Liver (tissue), 3 donors: ENCODE measurements at regions not wholly inside any gene's neighbourhood (a gene's known extent, or its start where the extent isn't known, plus 50 kb on each side); places are given as distances from the start of the nearest gene placed in this dataset.
"Not testable (repeated sequence)": the region's sequence is repeated elsewhere in the genome, so short reads cannot be mapped to it uniquely, and the experiment has no call there.

Experiments
- JUND ChIP-seq, 2 donors: IDR thresholded peaks; 2 replicates each; pipeline ENCODE4 v1.6.1; 2016; ENCODE audit warnings: antibody characterized with exemption in 2 of 2
- MAX ChIP-seq: IDR thresholded peaks from 2 replicates; pipeline ENCODE4 v1.6.1; 2016; ENCODE audit warnings: antibody characterized with exemption
- RAD21 ChIP-seq, 2 donors: IDR thresholded peaks; 2 replicates each; pipeline ENCODE4 v1.6.1; 2016; ENCODE audit warnings: antibody characterized with exemption in 2 of 2, mild to moderate bottlenecking in 2 of 2
- REST ChIP-seq: IDR thresholded peaks from 2 replicates; pipeline ENCODE4 v1.6.1; 2016; ENCODE audit warnings: antibody characterized with exemption, mild to moderate bottlenecking
- TAF1 ChIP-seq: conservative IDR thresholded peaks from 2 replicates; pipeline ENCODE4 v1.6.1; 2016; ENCODE audit warnings: antibody characterized with exemption, mild to moderate bottlenecking
- YY1 ChIP-seq: IDR thresholded peaks from 2 replicates; pipeline ENCODE4 v1.6.1; 2016; ENCODE audit warnings: antibody characterized with exemption, mild to moderate bottlenecking
- TF ChIP-seq, protein P1 (sequence below): fragments of 150-350 bp; IDR thresholded peaks from 2 replicates; pipeline ENCODE4 v1.5.1; 2017; ENCODE audit warnings: improper control_type of control experiment, low read depth, low read length; ENCODE audit not compliant: missing input control
- TF ChIP-seq, protein P2 (sequence below): IDR thresholded peaks from 2 replicates; pipeline ENCODE4 v1.6.1; 2016; ENCODE audit warnings: antibody characterized with exemption
- donor health status: healthy.
- donor health status: healthy.

DNA sequence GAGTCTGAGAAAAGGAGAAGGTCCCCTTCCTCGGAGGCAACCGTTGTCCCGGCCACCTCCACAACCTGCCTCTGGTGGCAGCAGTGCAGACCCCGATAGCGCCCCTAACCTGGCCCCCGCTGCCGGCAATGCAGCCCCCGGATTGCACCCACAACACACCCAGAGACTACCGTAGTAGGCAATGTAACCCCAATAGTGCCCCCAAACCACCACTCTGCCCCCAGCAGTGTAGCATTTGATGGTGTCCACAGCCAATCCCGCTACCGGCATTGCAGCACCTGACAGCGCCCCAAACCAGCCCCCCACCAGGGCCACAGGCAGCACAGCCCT, 67.1 kb upstream of the THOC3 start:
- TF ChIP-seq, protein P1, sequence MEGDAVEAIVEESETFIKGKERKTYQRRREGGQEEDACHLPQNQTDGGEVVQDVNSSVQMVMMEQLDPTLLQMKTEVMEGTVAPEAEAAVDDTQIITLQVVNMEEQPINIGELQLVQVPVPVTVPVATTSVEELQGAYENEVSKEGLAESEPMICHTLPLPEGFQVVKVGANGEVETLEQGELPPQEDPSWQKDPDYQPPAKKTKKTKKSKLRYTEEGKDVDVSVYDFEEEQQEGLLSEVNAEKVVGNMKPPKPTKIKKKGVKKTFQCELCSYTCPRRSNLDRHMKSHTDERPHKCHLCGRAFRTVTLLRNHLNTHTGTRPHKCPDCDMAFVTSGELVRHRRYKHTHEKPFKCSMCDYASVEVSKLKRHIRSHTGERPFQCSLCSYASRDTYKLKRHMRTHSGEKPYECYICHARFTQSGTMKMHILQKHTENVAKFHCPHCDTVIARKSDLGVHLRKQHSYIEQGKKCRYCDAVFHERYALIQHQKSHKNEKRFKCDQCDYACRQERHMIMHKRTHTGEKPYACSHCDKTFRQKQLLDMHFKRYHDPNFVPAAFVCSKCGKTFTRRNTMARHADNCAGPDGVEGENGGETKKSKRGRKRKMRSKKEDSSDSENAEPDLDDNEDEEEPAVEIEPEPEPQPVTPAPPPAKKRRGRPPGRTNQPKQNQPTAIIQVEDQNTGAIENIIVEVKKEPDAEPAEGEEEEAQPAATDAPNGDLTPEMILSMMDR = not testable (repeated sequence)
- not testable (repeated sequence) for TF ChIP-seq YY1; TAF1; RAD21 (IDR thresholded peaks at IDR 0.05); MAX; REST; JUND (IDR thresholded peaks at IDR 0.05)
- TF ChIP-seq, protein P2, sequence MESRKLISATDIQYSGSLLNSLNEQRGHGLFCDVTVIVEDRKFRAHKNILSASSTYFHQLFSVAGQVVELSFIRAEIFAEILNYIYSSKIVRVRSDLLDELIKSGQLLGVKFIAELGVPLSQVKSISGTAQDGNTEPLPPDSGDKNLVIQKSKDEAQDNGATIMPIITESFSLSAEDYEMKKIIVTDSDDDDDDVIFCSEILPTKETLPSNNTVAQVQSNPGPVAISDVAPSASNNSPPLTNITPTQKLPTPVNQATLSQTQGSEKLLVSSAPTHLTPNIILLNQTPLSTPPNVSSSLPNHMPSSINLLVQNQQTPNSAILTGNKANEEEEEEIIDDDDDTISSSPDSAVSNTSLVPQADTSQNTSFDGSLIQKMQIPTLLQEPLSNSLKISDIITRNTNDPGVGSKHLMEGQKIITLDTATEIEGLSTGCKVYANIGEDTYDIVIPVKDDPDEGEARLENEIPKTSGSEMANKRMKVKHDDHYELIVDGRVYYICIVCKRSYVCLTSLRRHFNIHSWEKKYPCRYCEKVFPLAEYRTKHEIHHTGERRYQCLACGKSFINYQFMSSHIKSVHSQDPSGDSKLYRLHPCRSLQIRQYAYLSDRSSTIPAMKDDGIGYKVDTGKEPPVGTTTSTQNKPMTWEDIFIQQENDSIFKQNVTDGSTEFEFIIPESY = not testable (repeated sequence)
